Naive thymus-derived CD4-positive, alpha-beta T cell (primary cell): ENCODE measurements at regions not wholly inside any gene's neighbourhood (a gene's known extent, or its start where the extent isn't known, plus 50 kb on each side); places are given as distances from the start of the nearest gene placed in this dataset.

Experiments used
- ATAC-seq: fragments of 150-1000 bp; cut with Tn5 transposase; 2 replicates; pipeline ENCODE4 v1.10.0; 2021; ENCODE audit warnings: mild to moderate bottlenecking, moderate library complexity
- CTCF ChIA-PET: fragments of 350-600 bp; sonication (Branson Sonifier 250); formaldehyde crosslinking; loops from one replicate; lab custom pipeline; 2021; ENCODE audit warnings: antibody characterized with exemption; lab: Charles Lee
- POLR2A ChIA-PET: fragments of 350-600 bp; sonication (Branson Sonifier 250); formaldehyde crosslinking; loops from one replicate; lab custom pipeline; 2021; ENCODE audit warnings: antibody characterized with exemption, inconsistent platforms; lab: Charles Lee
- DNase-seq, 9 donors: peaks; one replicate each; pipeline versions ENCODE4 v3.0.0 to v3.0.0-alpha.2; 2020 to 2022; ENCODE audit warnings: mixed read lengths in 1 of 9
- H3K27ac ChIP-seq: one replicate; pipeline ENCODE4 v1.7.0; 2013; ENCODE audit warnings: mild to moderate bottlenecking, low read depth, low read length, moderate library complexity
- H3K27me3 ChIP-seq, 2 donors: one replicate each; pipeline ENCODE4 v1.7.0; 2013; ENCODE audit warnings: low read length in 2 of 2, mild to moderate bottlenecking in 2 of 2, moderate library complexity in 2 of 2; ENCODE audit not compliant: control insufficient read depth in 2 of 2, insufficient read depth in 2 of 2
- H3K36me3 ChIP-seq, 3 experiments: 1 replicate in 2 of 3; 2 replicates in 1 of 3; pipeline ENCODE4 v1.7.0; 2013; ENCODE audit warnings: low read length in 3 of 3, mild to moderate bottlenecking in 3 of 3, moderate library complexity in 1 of 3; ENCODE audit not compliant: insufficient read depth in 3 of 3, control insufficient read depth in 2 of 3
- H3K4me1 ChIP-seq, 2 donors: one replicate each; pipeline ENCODE4 v1.7.0; 2013; ENCODE audit warnings: low read length in 2 of 2, mild to moderate bottlenecking in 2 of 2, moderate library complexity in 1 of 2; ENCODE audit not compliant: control insufficient read depth in 2 of 2, insufficient read depth in 2 of 2
- H3K4me3 ChIP-seq: 2 replicates; pipeline ENCODE4 v1.7.0; 2013; ENCODE audit warnings: mild to moderate bottlenecking, low read length
- H3K9me3 ChIP-seq, 3 experiments: 1 replicate in 2 of 3; 2 replicates in 1 of 3; pipeline ENCODE4 v1.7.0; 2013; ENCODE audit warnings: low read length in 3 of 3; ENCODE audit not compliant: control insufficient read depth in 2 of 3
- H3K27ac Mint-ChIP-seq, 9 donors: one replicate each; pipeline ENCODE4 v1.8.0; 2020 to 2022; ENCODE audit warnings: mixed read lengths in 9 of 9, mild to moderate bottlenecking in 8 of 9, moderate library complexity in 5 of 9, inconsistent platforms in 2 of 9
- H3K27me3 Mint-ChIP-seq, 5 donors: one replicate each; pipeline ENCODE4 v1.8.0; 2021 to 2022; ENCODE audit warnings: mixed read lengths in 5 of 5, mild to moderate bottlenecking in 1 of 5
- H3K36me3 Mint-ChIP-seq, 5 donors: one replicate each; pipeline ENCODE4 v1.8.0; 2020 to 2022; ENCODE audit warnings: mixed read lengths in 5 of 5, mild to moderate bottlenecking in 3 of 5, inconsistent platforms in 1 of 5
- H3K4me1 Mint-ChIP-seq, 7 donors: one replicate each; pipeline ENCODE4 v1.8.0; 2020 to 2022; ENCODE audit warnings: mixed read lengths in 7 of 7, mild to moderate bottlenecking in 3 of 7, inconsistent platforms in 1 of 7
- H3K4me3 Mint-ChIP-seq, 10 donors: one replicate each; pipeline ENCODE4 v1.8.0; 2020 to 2022; ENCODE audit warnings: mild to moderate bottlenecking in 10 of 10, mixed read lengths in 10 of 10, moderate library complexity in 6 of 10, inconsistent platforms in 2 of 10
- H3K9me3 Mint-ChIP-seq, 11 donors: one replicate each; pipeline ENCODE4 v1.8.0; 2020 to 2022; ENCODE audit warnings: mixed read lengths in 11 of 11, mild to moderate bottlenecking in 4 of 11, inconsistent platforms in 1 of 11, moderate library complexity in 1 of 11
- intact Hi-C, 2 donors: fragments of 100-400 bp; cut with micrococcal nuclease; formaldehyde crosslinking; loops; one replicate each; pipeline ENCODE4 v1.15.1; 2023

- H3K4me3 ChIP-seq, result no peak overlapping the region
- intact Hi-C loops, result no loop called here
- Mint-ChIP-seq H3K4me3 (no peak overlapping the region), H3K27ac (no peak overlapping the region), H3K9me3 (no peaks in the 10 kb centered on the region), H3K36me3 (no peaks in the 10 kb centered on the region), H3K4me1 (no peaks in the 10 kb centered on the region), H3K27me3 (no peaks in the 10 kb centered on the region)
- CTCF ChIA-PET, result no interaction called here
- no peaks in the 10 kb centered on the region for H3K9me3 ChIP-seq
- DNase-seq, result no peak
- H3K4me1 ChIP-seq, result no peaks in the 10 kb centered on the region
- no peak for ATAC-seq
- POLR2A ChIA-PET, result no interaction called here
- H3K27me3 ChIP-seq, result no peaks in the 10 kb centered on the region
- H3K36me3 ChIP-seq, result no peaks in the 10 kb centered on the region
- no peak overlapping the region for H3K27ac ChIP-seq
Observed at GRCh38 chrX:137945470-137945869, 379.5 kb downstream of the ZIC3 start.

- DNase-seq (no peak), ATAC-seq (no peak)
- peaks cover 0 to 8% (median 0%) of the 10 kb centered on the region in 5 donors for H3K27me3 Mint-ChIP-seq
- POLR2A ChIA-PET, result no interaction called here
- H3K9me3 Mint-ChIP-seq, result peaks cover 0 to 6% (median 2%) of the 10 kb centered on the region in 11 donors
- Histone ChIP-seq H3K9me3 (no peaks in the 10 kb centered on the region), H3K4me1 (no peaks in the 10 kb centered on the region), H3K27me3 (no peaks in the 10 kb centered on the region), H3K4me3 (no peak overlapping the region), H3K27ac (no peak overlapping the region), H3K36me3 (no peaks in the 10 kb centered on the region)
- intact Hi-C loops, result no loop called here
- H3K4me3 Mint-ChIP-seq, result no peak overlapping the region
- no peaks in the 10 kb centered on the region for H3K36me3 Mint-ChIP-seq
- no peak overlapping the region for H3K27ac Mint-ChIP-seq
- CTCF ChIA-PET, result no interaction called here
- no peaks in the 10 kb centered on the region for H3K4me1 Mint-ChIP-seq
Observed at GRCh38 chrX:137969191-137969590, 403.3 kb downstream of the ZIC3 start.

- Histone ChIP-seq H3K27me3 (no peaks in the 10 kb centered on the region), H3K27ac (no peak overlapping the region), H3K4me3 (no peak overlapping the region), H3K9me3 (no peaks in the 10 kb centered on the region), H3K4me1 (no peaks in the 10 kb centered on the region), H3K36me3 (no peaks in the 10 kb centered on the region)
- no peaks in the 10 kb centered on the region for H3K36me3 Mint-ChIP-seq
- intact Hi-C loops, result no loop called here
- no peak overlapping the region for H3K27ac Mint-ChIP-seq
- CTCF ChIA-PET, result no interaction called here
- no peak overlapping the region for H3K4me3 Mint-ChIP-seq
- H3K27me3 Mint-ChIP-seq, result no peaks in the 10 kb centered on the region
- DNase-seq (no peak), ATAC-seq (no peak)
- no peaks in the 10 kb centered on the region for H3K9me3 Mint-ChIP-seq
- no peaks in the 10 kb centered on the region for H3K4me1 Mint-ChIP-seq
- POLR2A ChIA-PET, result no interaction called here
Observed at GRCh38 chrX:137982472-137983172, 416.7 kb downstream of the ZIC3 start.

GRCh38 chrX:137988470-137988869 is 422.5 kb downstream of the ZIC3 start:
- ChIA-PET POLR2A (no interaction called here), CTCF (no interaction called here)
- no peak for ATAC-seq
- Histone ChIP-seq H3K36me3 (no peaks in the 10 kb centered on the region), H3K4me3 (no peak overlapping the region), H3K27me3 (no peaks in the 10 kb centered on the region), H3K9me3 (no peaks in the 10 kb centered on the region), H3K27ac (no peak overlapping the region), H3K4me1 (no peaks in the 10 kb centered on the region)
- Mint-ChIP-seq H3K36me3 (no peaks in the 10 kb centered on the region), H3K27me3 (peaks cover 0 to 4% (median 0%) of the 10 kb centered on the region in 5 donors), H3K4me1 (no peaks in the 10 kb centered on the region), H3K9me3 (peaks cover 0 to 4% (median 0%) of the 10 kb centered on the region in 11 donors), H3K4me3 (no peak overlapping the region), H3K27ac (no peak overlapping the region)
- DNase-seq, result no peak
- intact Hi-C loops, result no loop called here

DNA sequence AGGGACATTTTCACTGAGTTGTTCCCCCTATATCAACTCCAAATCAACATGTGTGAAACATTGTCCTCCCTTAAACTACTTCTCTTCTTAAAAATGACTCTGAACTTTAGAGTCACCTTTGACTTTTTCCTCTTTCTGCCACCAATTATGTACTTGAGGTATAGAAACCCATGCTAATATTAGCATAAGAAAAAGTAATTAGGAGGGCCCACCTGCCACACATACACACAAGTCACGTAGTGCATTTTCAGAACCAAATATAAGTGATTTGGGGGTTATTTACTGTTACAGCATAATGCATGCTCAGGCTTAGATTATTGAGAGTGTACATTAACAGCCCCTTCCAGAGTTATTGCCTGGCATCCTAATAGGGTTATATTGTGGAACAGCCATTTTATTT is 432.7 kb downstream of the ZIC3 start:
- Histone ChIP-seq H3K9me3 (no peaks in the 10 kb centered on the region), H3K27ac (no peak overlapping the region), H3K4me3 (no peak overlapping the region), H3K36me3 (no peaks in the 10 kb centered on the region), H3K4me1 (no peaks in the 10 kb centered on the region), H3K27me3 (no peaks in the 10 kb centered on the region)
- ChIA-PET CTCF (no interaction called here), POLR2A (no interaction called here)
- H3K9me3 Mint-ChIP-seq, result no peaks in the 10 kb centered on the region
- H3K4me3 Mint-ChIP-seq, result no peak overlapping the region
- no peak for DNase-seq
- H3K27ac Mint-ChIP-seq, result no peak overlapping the region
- H3K27me3 Mint-ChIP-seq, result peaks cover 0 to 5% (median 0%) of the 10 kb centered on the region in 5 donors
- H3K36me3 Mint-ChIP-seq, result no peaks in the 10 kb centered on the region
- intact Hi-C loops, result no loop called here
- ATAC-seq, result no peak
- no peaks in the 10 kb centered on the region for H3K4me1 Mint-ChIP-seq

GRCh38 chrX:137999071-137999470 is 433.1 kb downstream of the ZIC3 start:
- intact Hi-C loops, result no loop called here
- Mint-ChIP-seq H3K4me1 (no peaks in the 10 kb centered on the region), H3K27ac (no peak overlapping the region), H3K4me3 (no peak overlapping the region), H3K27me3 (peaks cover 0 to 1% (median 0%) of the 10 kb centered on the region in 5 donors), H3K36me3 (no peaks in the 10 kb centered on the region), H3K9me3 (no peaks in the 10 kb centered on the region)
- H3K27ac ChIP-seq, result no peak overlapping the region
- no peaks in the 10 kb centered on the region for H3K36me3 ChIP-seq
- DNase-seq (no peak), ATAC-seq (no peak)
- ChIA-PET POLR2A (no interaction called here), CTCF (no interaction called here)
- H3K27me3 ChIP-seq, result no peaks in the 10 kb centered on the region
- H3K9me3 ChIP-seq, result no peaks in the 10 kb centered on the region
- H3K4me1 ChIP-seq, result no peaks in the 10 kb centered on the region
- H3K4me3 ChIP-seq, result no peak overlapping the region

DNA sequence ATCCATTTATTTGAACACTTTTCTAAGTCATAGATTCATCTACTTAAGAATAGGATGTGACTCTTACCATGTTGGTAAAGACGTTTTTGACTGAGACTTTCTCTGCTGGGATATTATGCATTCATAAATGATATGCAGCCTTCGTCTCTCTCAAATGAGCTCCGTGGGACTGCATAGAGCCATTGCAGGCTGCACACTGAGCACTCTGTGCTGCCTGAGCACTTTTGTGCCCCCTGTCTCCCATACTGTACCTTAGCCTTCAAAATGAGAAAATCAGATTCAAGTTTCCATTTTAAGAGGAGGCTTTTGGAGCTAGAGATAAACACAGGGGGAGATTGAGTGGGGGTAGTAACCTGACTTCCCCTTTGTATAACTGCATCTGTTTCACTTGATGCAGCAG is 433.6 kb downstream of the ZIC3 start:
- H3K4me1 ChIP-seq, result no peaks in the 10 kb centered on the region
- H3K36me3 Mint-ChIP-seq, result no peaks in the 10 kb centered on the region
- DNase-seq (no peak), ATAC-seq (no peak)
- no peak overlapping the region for H3K27ac Mint-ChIP-seq
- H3K27me3 Mint-ChIP-seq, result no peaks in the 10 kb centered on the region
- no peak overlapping the region for H3K4me3 Mint-ChIP-seq
- no peaks in the 10 kb centered on the region for H3K36me3 ChIP-seq
- no peaks in the 10 kb centered on the region for H3K27me3 ChIP-seq
- H3K9me3 Mint-ChIP-seq, result no peaks in the 10 kb centered on the region
- intact Hi-C loops, result no loop called here
- no peaks in the 10 kb centered on the region for H3K9me3 ChIP-seq
- H3K4me1 Mint-ChIP-seq, result no peaks in the 10 kb centered on the region
- ChIA-PET CTCF (no interaction called here), POLR2A (no interaction called here)
- no peak overlapping the region for H3K27ac ChIP-seq
- no peak overlapping the region for H3K4me3 ChIP-seq
